ENCODE measurements at regions not wholly inside any gene's neighbourhood (a gene's known extent, or its start where the extent isn't known, plus 50 kb on each side); places are given as distances from the start of the nearest gene placed in this dataset.

GRCh38 chr2:146004462-146004861 is 1484.5 kb upstream of the ZEB2 start:
- TF ChIP-seq ZNF148 (tag by site-specific recombination; IDR thresholded peaks at IDR 0.05; ENCODE audit: borderline replicate concordance) (no peak), PRDM10 (tag by site-specific recombination; IDR thresholded peaks at IDR 0.05) (no peak), ZFHX2 (tag by site-specific recombination; conservative IDR thresholded peaks at IDR 0.05) (no peak), ZBTB20 (tag by site-specific recombination; IDR thresholded peaks at IDR 0.05) (no peak), ZNF677 (tag by site-specific recombination; IDR thresholded peaks at IDR 0.05) (no peak), ZNF362 (tag by site-specific recombination; IDR thresholded peaks at IDR 0.05) (no peak)
- Histone ChIP-seq H3K9me3 (ENCODE audit: control insufficient read depth, insufficient read depth, low read depth, low read length) (no peaks in the 10 kb centered on the region), H3K4me1 (ENCODE audit: control insufficient read depth, insufficient read depth, low read length) (no peaks in the 10 kb centered on the region), H3K27ac (ENCODE audit: extremely low read depth, low read depth, low read length) (no peak overlapping the region), H3K36me3 (ENCODE audit: control insufficient read depth in 2 of 2, insufficient read depth in 1 of 2, low read length in 2 of 2) (no peaks in the 10 kb centered on the region), H3K4me3 (ENCODE audit: low read depth, low read length) (no peak overlapping the region)
- ChIA-PET CTCF (no interaction called here), POLR2A (no interaction called here)

- Histone ChIP-seq H3K27ac (ENCODE audit: extremely low read depth, low read depth, low read length) (no peak overlapping the region), H3K36me3 (ENCODE audit: control insufficient read depth in 2 of 2, insufficient read depth in 1 of 2, low read length in 2 of 2) (no peaks in the 10 kb centered on the region), H3K4me3 (ENCODE audit: low read depth, low read length) (no peak overlapping the region), H3K9me3 (ENCODE audit: control insufficient read depth, insufficient read depth, low read depth, low read length) (no peaks in the 10 kb centered on the region), H3K4me1 (ENCODE audit: control insufficient read depth, insufficient read depth, low read length) (no peaks in the 10 kb centered on the region)
- TF ChIP-seq ELK4 (IDR thresholded peaks at IDR 0.05; ENCODE audit: borderline replicate concordance, low read depth, low read length): no peak
- ChIA-PET POLR2A (no interaction called here), CTCF (no interaction called here)
These were observed 1483.4 kb upstream of the ZEB2 start for GRCh38 chr2:146003337-146003736.

- Histone ChIP-seq H3K36me3 (ENCODE audit: control insufficient read depth in 2 of 2, insufficient read depth in 1 of 2, low read length in 2 of 2) (no peaks in the 10 kb centered on the region), H3K27ac (ENCODE audit: extremely low read depth, low read depth, low read length) (no peak overlapping the region), H3K4me1 (ENCODE audit: control insufficient read depth, insufficient read depth, low read length) (no peaks in the 10 kb centered on the region), H3K4me3 (ENCODE audit: low read depth, low read length) (no peak overlapping the region), H3K9me3 (ENCODE audit: control insufficient read depth, insufficient read depth, low read depth, low read length) (no peaks in the 10 kb centered on the region)
- no peak for TF ChIP-seq ZFP41 (tag by site-specific recombination; IDR thresholded peaks at IDR 0.05; ENCODE audit: borderline replicate concordance)
- TF ChIP-seq ZNF24 (tag by site-specific recombination; IDR thresholded peaks at IDR 0.05): no peak
- TF ChIP-seq ZBTB17 (tag by site-specific recombination; IDR thresholded peaks at IDR 0.05): no peak
- no peak for TF ChIP-seq ZNF426 (tag by site-specific recombination; IDR thresholded peaks at IDR 0.05)
- no peak for TF ChIP-seq MEIS1 (CRISPR knock-in tag; IDR thresholded peaks at IDR 0.05; ENCODE audit: borderline replicate concordance)
- peak; percentile 78 for TF ChIP-seq ZNF133 (tag by site-specific recombination; IDR thresholded peaks at IDR 0.05)
- no peak for TF ChIP-seq ZNF248 (tag by site-specific recombination; IDR thresholded peaks at IDR 0.05)
- TF ChIP-seq SETDB1 (IDR thresholded peaks at IDR 0.05; ENCODE audit: insufficient read length, low read length): peak; percentile 82
- ChIA-PET POLR2A (no interaction called here), CTCF (no interaction called here)
These were observed 1475.0 kb upstream of the ZEB2 start for GRCh38 chr2:145994910-145995309.

All from HEK293 (cell line).